ENCODE measurements at regions not wholly inside any gene's neighbourhood (a gene's known extent, or its start where the extent isn't known, plus 50 kb on each side); places are given as distances from the start of the nearest gene placed in this dataset.
"Not testable (repeated sequence)": the region's sequence is repeated elsewhere in the genome, so short reads cannot be mapped to it uniquely, and the experiment has no call there.

- not testable (repeated sequence) for TF ChIP-seq RAD21 (conservative IDR thresholded peaks at IDR 0.05 in 1 of 2, IDR thresholded peaks at IDR 0.05 in 1 of 2); CTCF (IDR thresholded peaks at IDR 0.05); CBX8 (IDR thresholded peaks at IDR 0.05); MAZ (IDR thresholded peaks at IDR 0.05; ENCODE audit: borderline replicate concordance, low read depth, low read length)
Observed at GRCh38 chr21:6072691-6073090, 4448.7 kb upstream of the TPTE start.
